HG03103 (cell line): ENCODE measurements at regions not wholly inside any gene's neighbourhood (a gene's known extent, or its start where the extent isn't known, plus 50 kb on each side); places are given as distances from the start of the nearest gene placed in this dataset.
A peak's percentile ranks its signal among the peaks of the same experiment; 100 is the strongest.

ENCODE experiments used
- ATAC-seq: cut with Tn5 transposase; IDR thresholded peaks from one replicate; pipeline ENCODE4 v1.9.1; 2021; ENCODE audit warnings: low read depth; ENCODE audit not compliant: unreplicated experiment

GRCh38 chr3:103923907-103924306 is 1442.8 kb upstream of the ALCAM start:
- ATAC-seq = no peak

DNA sequence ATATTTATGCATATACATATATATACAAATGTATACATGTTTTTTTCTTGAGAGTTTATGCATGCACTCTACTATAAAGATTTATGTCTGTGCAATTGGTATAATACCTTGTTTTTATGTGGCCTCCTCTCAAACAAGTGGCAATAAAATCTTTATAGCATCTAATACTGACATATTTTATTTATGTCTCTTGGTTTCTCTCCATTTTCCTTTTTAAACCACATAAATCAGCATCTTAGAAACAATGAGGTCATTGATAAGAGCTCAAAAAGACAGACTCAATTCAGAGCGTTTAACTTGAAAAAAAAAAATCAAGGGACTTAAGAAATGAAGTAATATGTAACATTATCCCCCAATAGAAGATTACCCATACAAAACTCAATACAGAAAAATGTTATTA is 1442.2 kb upstream of the ALCAM start:
- no peak for ATAC-seq

DNA sequence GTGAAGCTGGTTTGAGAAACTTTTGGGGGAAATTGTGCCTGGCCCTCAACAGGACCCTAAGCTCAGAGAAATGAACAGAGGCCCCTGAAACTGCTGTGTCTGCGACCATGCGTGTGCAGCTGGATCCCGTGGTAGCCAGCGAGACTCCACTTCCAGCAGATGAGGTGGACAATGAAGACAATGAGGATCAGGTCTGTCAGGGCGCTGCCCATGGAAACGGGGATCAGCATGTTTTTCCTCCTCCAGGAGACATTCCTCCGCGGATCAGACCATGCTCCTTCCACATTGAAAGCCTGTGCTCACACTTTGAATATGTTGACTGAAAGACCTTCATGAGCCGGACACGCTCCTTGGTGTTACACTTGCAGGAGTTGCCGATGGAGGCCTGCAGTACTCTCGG is 1439.8 kb upstream of the ALCAM start:
- ATAC-seq = no peak

DNA sequence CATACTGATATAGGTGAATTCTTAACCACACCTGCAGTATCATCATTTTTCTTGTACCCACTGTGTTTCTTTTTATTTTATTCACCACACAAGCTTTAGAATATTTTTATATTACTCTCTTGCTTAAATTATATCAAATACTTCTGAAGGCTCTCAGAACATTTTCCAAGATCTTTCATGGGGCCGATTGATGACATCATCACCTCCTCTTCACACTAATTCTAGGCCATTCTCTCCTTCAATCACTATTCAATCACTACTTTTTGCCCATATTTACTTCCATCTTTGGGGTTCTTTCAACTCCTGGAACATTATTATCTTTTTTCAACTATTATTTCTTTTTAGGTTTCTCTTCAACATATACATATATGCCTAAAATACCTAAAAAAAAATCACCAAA is 1438.8 kb upstream of the ALCAM start:
- ATAC-seq = no peak

GRCh38 chr3:103937094-103937493 is 1429.6 kb upstream of the ALCAM start:
- ATAC-seq = no peak

GRCh38 chr3:103947062-103947461 is 1419.6 kb upstream of the ALCAM start:
- no peak for ATAC-seq

DNA sequence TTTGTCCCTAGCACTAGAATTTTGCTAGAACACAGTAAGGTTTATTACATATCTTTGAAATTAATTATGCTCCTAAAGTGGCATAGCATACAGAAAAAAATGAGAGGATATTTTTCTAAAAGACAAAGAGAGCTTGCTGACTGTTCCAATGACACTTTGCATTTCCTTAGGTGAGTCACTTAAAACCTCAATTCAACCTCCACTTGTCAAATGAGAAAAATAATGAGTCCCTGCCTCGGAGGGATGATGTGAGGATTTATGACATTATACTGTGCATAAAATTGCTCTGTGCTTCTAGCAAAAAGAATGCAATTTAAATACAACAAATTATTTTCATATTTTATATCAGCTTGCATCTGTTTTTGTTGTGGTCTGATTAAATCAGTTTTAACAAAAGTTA is 1417.0 kb upstream of the ALCAM start:
- ATAC-seq = no peak

GRCh38 chr3:103950676-103951075 is 1416.0 kb upstream of the ALCAM start:
- ATAC-seq = no peak

- ATAC-seq = no peak
Observed at GRCh38 chr3:103953796-103954195, 1412.9 kb upstream of the ALCAM start.

GRCh38 chr3:103960819-103961218 is 1405.9 kb upstream of the ALCAM start:
- ATAC-seq = no peak

GRCh38 chr3:103963599-103963998 is 1403.1 kb upstream of the ALCAM start:
- ATAC-seq = no peak

GRCh38 chr3:103965764-103966163 is 1400.9 kb upstream of the ALCAM start:
- ATAC-seq = no peak

GRCh38 chr3:103966749-103967148 is 1400.0 kb upstream of the ALCAM start:
- ATAC-seq = no peak

DNA sequence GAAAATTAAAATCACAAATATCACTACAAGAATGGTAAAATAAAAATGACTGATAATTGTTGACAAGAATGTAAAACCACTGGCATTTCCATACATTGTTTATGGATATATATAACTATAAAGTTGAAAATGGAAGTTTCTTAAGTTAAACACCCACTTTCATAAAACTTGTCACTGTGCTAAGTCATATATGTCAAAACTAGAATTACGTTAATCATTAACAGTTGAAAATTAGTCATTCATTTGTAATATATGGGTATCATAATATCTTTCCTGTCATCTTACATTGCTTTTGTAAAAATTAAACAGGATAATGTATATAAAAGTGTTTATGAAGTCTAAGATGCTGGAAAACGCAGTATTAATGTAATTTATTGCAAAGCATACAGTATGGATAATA is 1398.6 kb upstream of the ALCAM start:
- ATAC-seq = no peak

- peak; percentile 74 for ATAC-seq
Observed at GRCh38 chr3:103968751-103969150, 1398.0 kb upstream of the ALCAM start.

GRCh38 chr3:103976931-103977339 is 1389.8 kb upstream of the ALCAM start:
- no peak for ATAC-seq

DNA sequence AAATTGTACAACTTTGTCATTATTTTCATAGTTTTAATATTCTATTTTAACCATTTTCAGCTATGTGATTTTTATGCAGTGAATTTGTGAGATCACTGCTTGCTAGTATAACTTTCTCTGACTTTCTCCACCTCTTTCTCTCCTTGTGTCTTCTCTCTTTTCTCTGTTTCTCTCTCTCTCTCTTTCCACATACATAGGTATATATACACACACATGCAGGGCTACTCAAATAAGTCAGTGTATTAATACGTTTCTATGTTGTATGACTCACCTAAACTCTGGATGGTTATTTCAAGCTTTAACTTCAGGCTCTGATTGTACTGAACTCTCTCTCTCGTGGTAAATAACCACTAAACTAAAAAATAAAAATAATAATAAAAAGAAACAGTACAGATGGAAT is 1389.3 kb upstream of the ALCAM start:
- ATAC-seq = no peak

GRCh38 chr3:103991461-103992115 is 1375.1 kb upstream of the ALCAM start:
- ATAC-seq = no peak

GRCh38 chr3:103992469-103992868 is 1374.2 kb upstream of the ALCAM start:
- no peak for ATAC-seq

DNA sequence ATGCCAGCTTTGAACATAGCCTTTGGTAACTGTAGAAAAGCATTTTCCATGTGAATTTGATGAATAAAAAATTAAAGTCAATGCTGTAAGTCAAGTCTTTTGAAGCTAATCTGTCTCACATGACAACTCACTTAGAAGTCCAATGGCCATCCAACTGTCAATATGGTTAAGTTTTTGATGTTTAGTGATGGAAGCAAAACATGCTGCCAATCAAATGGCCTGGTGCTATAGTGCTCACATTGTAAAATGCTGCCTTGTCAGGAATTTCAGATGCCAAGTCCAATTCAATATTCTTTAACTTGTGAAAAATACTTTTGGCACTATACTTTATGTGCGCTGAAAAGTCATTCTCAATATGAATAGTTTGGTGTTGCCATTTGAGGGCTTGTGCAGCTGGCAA is 1361.8 kb upstream of the ALCAM start:
- ATAC-seq = no peak

DNA sequence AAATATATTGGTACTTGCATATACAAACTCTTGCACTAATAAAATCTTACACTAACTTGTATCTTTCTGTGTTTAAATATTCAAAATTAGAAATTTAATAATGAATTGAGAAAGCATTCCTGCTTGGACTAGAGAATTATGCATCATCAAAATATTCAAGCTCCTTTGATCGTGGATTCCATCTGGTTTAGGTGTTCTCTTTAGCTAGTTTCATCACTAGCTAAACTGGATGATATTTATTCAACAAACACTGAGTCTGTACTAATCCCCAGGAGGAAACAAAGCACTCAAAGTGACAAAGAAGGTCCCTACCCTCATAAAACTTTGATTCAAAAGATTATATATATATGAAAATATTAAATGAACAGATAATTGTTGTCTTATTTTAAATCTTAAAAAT is 1360.9 kb upstream of the ALCAM start:
- ATAC-seq = no peak

DNA sequence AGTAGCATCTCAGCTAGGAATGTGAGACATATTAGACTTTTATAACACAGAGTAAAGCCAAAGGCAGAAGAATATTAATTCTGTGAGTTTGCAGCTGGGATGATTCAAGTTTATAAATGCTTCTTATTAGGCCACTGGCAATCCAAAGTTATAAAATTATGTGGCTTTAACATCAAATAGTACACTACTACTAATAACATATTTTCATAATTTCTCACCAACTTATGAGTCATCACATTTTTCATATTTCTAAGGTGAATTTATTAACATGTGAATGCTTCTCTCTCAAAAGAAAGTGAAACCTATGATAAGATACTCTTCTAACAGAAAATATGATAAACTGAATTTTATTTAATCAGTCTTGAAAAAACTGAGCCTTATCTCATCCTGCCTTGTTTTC is 1348.2 kb upstream of the ALCAM start:
- ATAC-seq = no peak

DNA sequence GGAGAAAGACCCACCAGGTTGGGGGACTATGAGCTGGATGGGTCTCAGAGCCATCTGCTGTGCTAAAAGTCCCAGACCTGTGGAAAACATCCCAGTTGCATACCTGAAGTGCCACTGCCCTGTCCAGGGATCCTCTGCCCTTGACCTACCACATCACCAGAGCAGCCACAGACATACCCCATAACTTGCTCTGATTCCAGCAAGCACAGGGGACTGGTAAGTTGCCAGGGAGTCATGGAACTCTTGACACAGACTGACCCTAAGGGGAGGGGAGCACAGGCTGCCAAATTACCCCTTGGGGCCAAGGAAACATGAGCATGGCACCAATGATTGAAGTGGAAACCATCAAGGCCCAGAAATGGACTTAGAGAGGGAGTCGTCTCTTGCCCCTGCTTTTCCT is 1335.1 kb upstream of the ALCAM start:
- no peak for ATAC-seq
